HEK293 (cell line): ENCODE measurements at regions not wholly inside any gene's neighbourhood (a gene's known extent, or its start where the extent isn't known, plus 50 kb on each side); places are given as distances from the start of the nearest gene placed in this dataset.

Source experiments
- CTCF ChIP-seq: fragments of 450-650 bp; formaldehyde crosslinking; IDR thresholded peaks from 2 replicates; pipeline ENCODE4 v1.5.1; 2016; ENCODE audit warnings: missing biosample characterization, missing genetic modification characterization
- KLF10 ChIP-seq: fragments of 450-650 bp; IDR thresholded peaks from 2 replicates; pipeline ENCODE4 v1.5.1; 2018; ENCODE audit warnings: missing biosample characterization, mild to moderate bottlenecking, missing genetic modification characterization
- OVOL3 ChIP-seq: fragments of 450-650 bp; formaldehyde crosslinking; IDR thresholded peaks from 2 replicates; pipeline ENCODE4 v1.5.1; 2016; ENCODE audit warnings: missing biosample characterization, missing genetic modification characterization
- YY1 ChIP-seq: fragments of 450-650 bp; formaldehyde crosslinking; IDR thresholded peaks from 2 replicates; pipeline ENCODE4 v1.5.1; 2018; ENCODE audit warnings: missing biosample characterization, missing genetic modification characterization
- ZBTB11 ChIP-seq: fragments of 450-650 bp; formaldehyde crosslinking; conservative IDR thresholded peaks from 2 replicates; pipeline ENCODE4 v1.5.1; 2016; ENCODE audit warnings: low read depth, missing biosample characterization, missing genetic modification characterization
- ZBTB44 ChIP-seq: fragments of 450-650 bp; IDR thresholded peaks from 2 replicates; pipeline ENCODE4 v1.5.1; 2018; ENCODE audit warnings: missing biosample characterization, mild to moderate bottlenecking, missing genetic modification characterization
- ZNF175 ChIP-seq: fragments of 450-650 bp; formaldehyde crosslinking; IDR thresholded peaks from 2 replicates; pipeline ENCODE4 v1.5.1; 2016; ENCODE audit warnings: missing biosample characterization, missing genetic modification characterization
- ZNF214 ChIP-seq: fragments of 450-650 bp; formaldehyde crosslinking; IDR thresholded peaks from 2 replicates; pipeline ENCODE4 v1.5.1; 2017; ENCODE audit warnings: missing biosample characterization, mild to moderate bottlenecking, missing genetic modification characterization, borderline replicate concordance
- ZNF24 ChIP-seq: fragments of 450-650 bp; formaldehyde crosslinking; IDR thresholded peaks from 2 replicates; pipeline ENCODE4 v1.5.1; 2016; ENCODE audit warnings: missing biosample characterization, missing genetic modification characterization
- ZNF510 ChIP-seq: fragments of 450-650 bp; formaldehyde crosslinking; IDR thresholded peaks from 2 replicates; pipeline ENCODE4 v1.5.1; 2018; ENCODE audit warnings: mild to moderate bottlenecking, missing genetic modification characterization, missing biosample characterization; ENCODE audit not compliant: insufficient replicate concordance

GRCh38 chr6:74458536-74458935 lies 747.3 kb downstream of the COL12A1 start:
- TF ChIP-seq KLF10 (tag by site-specific recombination), result no peak
- no peak for TF ChIP-seq ZBTB44
- no peak for TF ChIP-seq ZBTB11 (tag by site-specific recombination)
- no peak for TF ChIP-seq CTCF (tag by site-specific recombination)
- TF ChIP-seq YY1 (tag by site-specific recombination), result no peak
- TF ChIP-seq ZNF510 (tag by site-specific recombination), result no peak
- no peak for TF ChIP-seq ZNF175 (tag by site-specific recombination)
- TF ChIP-seq OVOL3 (tag by site-specific recombination), result no peak
- TF ChIP-seq ZNF214 (tag by site-specific recombination), result no peak
- no peak for TF ChIP-seq ZNF24
